ENCODE measurements at regions not wholly inside any gene's neighbourhood (a gene's known extent, or its start where the extent isn't known, plus 50 kb on each side); places are given as distances from the start of the nearest gene placed in this dataset.

GRCh38 chr2:9773903-9774239, 69.4 kb upstream of the TAF1B start:
- DNase-seq = no peak

- no peak for DNase-seq
These were observed 69.0 kb upstream of the TAF1B start for GRCh38 chr2:9774266-9774665.

- DNase-seq = no peak
These were observed 67.9 kb upstream of the TAF1B start for GRCh38 chr2:9775351-9775750.

- no peak for DNase-seq
These were observed 67.1 kb upstream of the TAF1B start for GRCh38 chr2:9775999-9776712.

GRCh38 chr2:9777081-9777480, 66.2 kb upstream of the TAF1B start:
- DNase-seq = no peak

GRCh38 chr2:9778012-9778411, 65.3 kb upstream of the TAF1B start:
- no peak for DNase-seq

- no peak for DNase-seq
These were observed 64.6 kb upstream of the TAF1B start for GRCh38 chr2:9778471-9779316.

- DNase-seq = no peak
These were observed 63.5 kb upstream of the TAF1B start for GRCh38 chr2:9779596-9780264.

GRCh38 chr2:9780368-9781130, 62.7 kb upstream of the TAF1B start:
- no peak for DNase-seq

GRCh38 chr2:9781252-9781651, 62.0 kb upstream of the TAF1B start:
- DNase-seq = no peak

GRCh38 chr2:9782197-9782719, 61.0 kb upstream of the TAF1B start:
- DNase-seq = no peak

- DNase-seq = no peak
These were observed 53.9 kb upstream of the TAF1B start for GRCh38 chr2:9789371-9789770.

- no peak for DNase-seq
These were observed 52.5 kb upstream of the TAF1B start for GRCh38 chr2:9790702-9791225.

GRCh38 chr2:9791711-9792110, 51.6 kb upstream of the TAF1B start:
- DNase-seq = no peak

- no peak for DNase-seq
These were observed 49.9 kb upstream of the TAF1B start for GRCh38 chr2:9793156-9793917.
